LNCaP clone FGC (cell line): ENCODE measurements at regions not wholly inside any gene's neighbourhood (a gene's known extent, or its start where the extent isn't known, plus 50 kb on each side); places are given as distances from the start of the nearest gene placed in this dataset.

ENCODE experiments used
- DNase-seq: peaks from one replicate; pipeline ENCODE4 v3.0.0-alpha.2; 2011; ENCODE audit warnings: low read depth
- H3K4me3 ChIP-seq: 2 replicates; pipeline ENCODE4 v1.5.1; 2011; ENCODE audit warnings: mild to moderate bottlenecking, low read depth, low read length, control low read depth
- TF ChIP-seq, protein P1 (sequence below): IDR thresholded peaks from 2 replicates; pipeline ENCODE4 v1.5.1; 2012; ENCODE audit warnings: mild to moderate bottlenecking; ENCODE audit not compliant: control insufficient read depth, insufficient read depth; ENCODE audit errors: extremely low read depth

GRCh38 chr7:125559921-125560320 lies 630.3 kb upstream of the POT1 start:
- TF ChIP-seq, protein P1, sequence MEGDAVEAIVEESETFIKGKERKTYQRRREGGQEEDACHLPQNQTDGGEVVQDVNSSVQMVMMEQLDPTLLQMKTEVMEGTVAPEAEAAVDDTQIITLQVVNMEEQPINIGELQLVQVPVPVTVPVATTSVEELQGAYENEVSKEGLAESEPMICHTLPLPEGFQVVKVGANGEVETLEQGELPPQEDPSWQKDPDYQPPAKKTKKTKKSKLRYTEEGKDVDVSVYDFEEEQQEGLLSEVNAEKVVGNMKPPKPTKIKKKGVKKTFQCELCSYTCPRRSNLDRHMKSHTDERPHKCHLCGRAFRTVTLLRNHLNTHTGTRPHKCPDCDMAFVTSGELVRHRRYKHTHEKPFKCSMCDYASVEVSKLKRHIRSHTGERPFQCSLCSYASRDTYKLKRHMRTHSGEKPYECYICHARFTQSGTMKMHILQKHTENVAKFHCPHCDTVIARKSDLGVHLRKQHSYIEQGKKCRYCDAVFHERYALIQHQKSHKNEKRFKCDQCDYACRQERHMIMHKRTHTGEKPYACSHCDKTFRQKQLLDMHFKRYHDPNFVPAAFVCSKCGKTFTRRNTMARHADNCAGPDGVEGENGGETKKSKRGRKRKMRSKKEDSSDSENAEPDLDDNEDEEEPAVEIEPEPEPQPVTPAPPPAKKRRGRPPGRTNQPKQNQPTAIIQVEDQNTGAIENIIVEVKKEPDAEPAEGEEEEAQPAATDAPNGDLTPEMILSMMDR, result no peak

GRCh38 chr7:125555916-125556315 lies 626.3 kb upstream of the POT1 start:
- TF ChIP-seq, protein P1, result no peak
- no peak for DNase-seq
- H3K4me3 ChIP-seq, result no peak overlapping the region

More at GRCh38 chr7:125559921-125560320, 630.3 kb upstream of the POT1 start:
- DNase-seq, result no peak
- H3K4me3 ChIP-seq, result no peak overlapping the region

DNA sequence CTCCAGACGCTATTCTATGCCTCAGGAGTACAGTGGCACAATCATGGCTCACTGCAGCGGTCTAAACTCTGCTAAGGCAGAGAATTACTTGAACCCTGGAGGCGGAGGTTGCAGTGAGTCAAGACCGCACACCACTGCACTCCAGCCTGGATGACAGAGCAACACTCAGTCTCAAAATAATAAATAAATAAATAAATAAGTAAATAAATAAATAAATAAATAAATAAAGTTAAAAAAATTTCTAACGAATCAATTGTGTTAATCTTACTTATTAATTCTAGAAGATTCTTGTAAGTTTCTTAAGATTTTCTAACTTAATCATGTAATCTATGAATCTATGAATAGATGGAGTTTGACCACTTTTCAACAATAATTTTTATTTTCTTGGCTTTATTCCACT lies 621.4 kb upstream of the POT1 start:
- TF ChIP-seq, protein P1, result no peak
- H3K4me3 ChIP-seq, result no peak overlapping the region
- no peak for DNase-seq

- TF ChIP-seq, protein P1, result no peak
- no peak overlapping the region for H3K4me3 ChIP-seq
- DNase-seq, result no peak
Observed at GRCh38 chr7:125547505-125547904, 617.9 kb upstream of the POT1 start.

DNA sequence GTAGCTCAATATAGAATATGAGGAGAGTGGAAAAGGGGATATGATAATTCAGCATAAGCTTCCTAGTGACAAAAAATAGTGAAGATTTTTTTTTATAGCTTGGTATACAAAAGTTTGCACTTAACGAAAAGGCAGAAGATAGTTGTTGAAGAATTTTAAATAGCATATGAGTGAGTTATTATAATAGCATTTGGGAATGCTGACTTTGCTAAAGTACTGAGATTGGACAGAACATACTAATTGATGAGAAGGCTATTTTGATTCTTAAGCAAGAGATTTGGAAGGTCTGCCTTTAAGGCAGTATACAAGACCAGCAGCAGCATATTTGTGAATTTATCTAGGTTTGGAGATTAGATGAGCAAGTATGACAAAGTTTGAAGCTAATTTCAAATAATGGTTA lies 600.9 kb upstream of the POT1 start:
- no peak for DNase-seq
- H3K4me3 ChIP-seq, result no peak overlapping the region
- TF ChIP-seq, protein P1, result no peak

DNA sequence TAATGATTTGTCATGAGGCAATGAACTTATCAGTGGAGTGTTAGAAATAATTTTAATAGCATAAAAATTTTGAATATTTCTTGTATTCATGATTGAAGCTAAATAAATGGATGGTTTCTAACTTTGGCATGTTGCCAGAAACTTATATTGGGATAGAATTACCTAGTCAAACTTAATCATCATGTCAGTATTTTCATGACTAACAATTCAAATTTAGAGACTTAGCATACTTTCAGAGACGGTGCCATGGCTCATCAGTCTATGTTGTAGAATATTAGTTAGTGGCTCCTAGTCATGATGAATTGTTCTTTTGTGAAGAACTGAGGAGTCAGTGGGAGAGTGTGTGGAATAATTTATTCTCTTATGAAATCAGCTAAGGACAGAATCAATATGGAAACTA lies 599.6 kb upstream of the POT1 start:
- DNase-seq, result no peak
- H3K4me3 ChIP-seq, result no peak overlapping the region
- TF ChIP-seq, protein P1, result no peak

- TF ChIP-seq, protein P1, result no peak
- DNase-seq, result no peak
- H3K4me3 ChIP-seq, result no peak overlapping the region
Observed at GRCh38 chr7:125526958-125527357, 597.3 kb upstream of the POT1 start.
